ENCODE measurements at regions not wholly inside any gene's neighbourhood (a gene's known extent, or its start where the extent isn't known, plus 50 kb on each side); places are given as distances from the start of the nearest gene placed in this dataset.

DNA sequence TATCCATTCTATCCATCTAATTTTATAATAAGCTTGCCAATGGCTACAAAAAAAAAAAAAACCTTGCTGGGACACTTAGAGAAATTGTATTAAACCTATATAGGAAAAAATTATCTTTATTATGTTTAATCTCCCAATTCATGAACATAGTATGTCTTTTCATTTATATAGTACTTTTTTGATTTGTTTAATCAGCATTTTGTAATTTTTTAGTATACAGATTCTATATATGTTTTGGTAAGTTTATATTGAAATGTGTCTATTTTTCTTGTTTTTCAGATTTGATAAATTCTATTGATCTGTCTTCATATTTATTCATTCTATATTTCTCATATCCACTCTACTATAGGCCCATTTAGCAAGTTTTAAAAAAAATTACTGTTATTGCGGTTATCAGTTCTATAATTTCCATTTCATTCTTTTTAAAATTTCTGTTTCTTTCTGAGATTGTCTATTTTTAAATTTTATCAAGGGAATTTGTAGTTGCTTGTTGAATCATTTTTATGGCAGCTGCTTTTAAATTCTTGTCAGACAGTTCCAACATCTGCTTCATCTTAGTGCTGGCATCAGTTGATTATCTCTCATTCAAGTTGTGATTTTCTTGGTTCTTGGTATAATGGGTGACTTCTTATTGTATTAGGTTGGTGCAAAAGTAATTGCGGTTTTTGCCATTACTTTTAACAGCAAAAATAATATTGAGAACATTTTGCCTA lies 170.1 kb upstream of the S1PR3 start:
- TF ChIP-seq CTCF (IDR thresholded peaks at IDR 0.05) (no peak), POLR2A (IDR thresholded peaks at IDR 0.05) (no peak), EP300 (IDR thresholded peaks at IDR 0.05; ENCODE audit: low read depth) (no peak), POLR2AphosphoS5 (IDR thresholded peaks at IDR 0.05) (no peak)

Measured in transverse colon (tissue), 4 donors.